22Rv1 (cell line): ENCODE measurements at regions not wholly inside any gene's neighbourhood (a gene's known extent, or its start where the extent isn't known, plus 50 kb on each side); places are given as distances from the start of the nearest gene placed in this dataset.

ENCODE experiments used
- CTCF ChIP-seq: fragments of 450-650 bp; IDR thresholded peaks from 2 replicates; pipeline ENCODE4 v1.5.1; 2017; ENCODE audit warnings: mild to moderate bottlenecking
- ZFX ChIP-seq: fragments of 450-650 bp; IDR thresholded peaks from 2 replicates; pipeline ENCODE4 v1.6.1; 2017; ENCODE audit warnings: antibody characterized with exemption, borderline replicate concordance

GRCh38 chr11:119814766-119815165, 85.8 kb upstream of the NECTIN1 start:
- TF ChIP-seq CTCF (no peak), ZFX (no peak)
